ENCODE measurements at regions not wholly inside any gene's neighbourhood (a gene's known extent, or its start where the extent isn't known, plus 50 kb on each side); places are given as distances from the start of the nearest gene placed in this dataset.

- TF ChIP-seq POLR2A (IDR thresholded peaks at IDR 0.05) (no peak), CTCF (IDR thresholded peaks at IDR 0.05) (no peak)
These were observed 76.4 kb downstream of the MAGED4 start for GRCh38 chrX:52261125-52261462.
